Left ventricle myocardium superior (tissue), 1 donor: ENCODE measurements at regions not wholly inside any gene's neighbourhood (a gene's known extent, or its start where the extent isn't known, plus 50 kb on each side); places are given as distances from the start of the nearest gene placed in this dataset.

Source experiments
- ATAC-seq: fragments of 200-7000 bp; cut with Tn5 transposase; one replicate; pipeline ENCODE4 v1.9.1; 2020; ENCODE audit warnings: mild to moderate bottlenecking, moderate library complexity
- DNase-seq: peaks from one replicate; pipeline ENCODE4 v3.0.0-alpha.2; 2020
- intact Hi-C: fragments of 100-400 bp; cut with micrococcal nuclease; formaldehyde crosslinking; loops from one replicate; pipeline ENCODE4 v1.11.0; 2022
- donor health status: DM: no; HTN: yes; CAD: no; lungs with severe emphysema.

DNA sequence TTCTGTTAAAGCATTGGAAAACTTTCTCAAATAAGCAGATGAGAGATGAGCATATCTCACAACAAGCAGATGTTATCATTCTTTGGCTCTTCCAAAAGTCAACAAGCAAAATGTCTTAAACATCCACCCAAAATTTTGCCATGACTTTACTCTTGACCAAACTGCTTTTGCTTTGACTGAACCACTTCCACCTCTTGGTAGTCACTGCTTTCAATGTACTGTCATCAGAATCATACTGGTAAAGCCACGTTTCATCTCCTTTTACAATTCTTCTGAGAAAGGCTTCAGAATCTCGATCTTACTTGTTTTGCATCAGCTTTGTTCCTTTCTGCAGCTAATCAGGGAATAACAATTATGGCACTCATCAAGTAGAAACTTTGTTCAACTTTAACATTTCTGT, 498.5 kb upstream of the GJE1 start:
- intact Hi-C loops: no loop called here
- ATAC-seq (no peak), DNase-seq (no peak)

DNA sequence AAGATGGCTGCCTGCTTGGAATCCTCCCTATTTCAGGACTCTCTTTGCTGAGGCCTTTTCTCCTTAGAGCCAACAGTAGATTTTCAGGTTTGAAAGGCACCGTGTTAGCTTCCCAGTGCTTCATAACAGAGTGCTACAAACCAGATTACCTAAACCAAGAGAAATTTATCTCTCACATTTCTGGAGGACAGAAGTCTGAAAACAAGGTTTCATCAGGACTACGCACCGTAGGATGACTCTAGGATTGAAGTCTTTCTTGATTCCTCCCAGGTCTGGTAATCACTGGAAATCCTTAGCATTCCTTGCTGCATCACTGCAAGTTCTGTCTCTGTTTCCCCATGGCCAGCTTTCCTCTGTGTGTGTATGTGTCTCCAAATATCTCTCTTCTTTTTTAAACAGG, 508.4 kb upstream of the GJE1 start:
- intact Hi-C loops: no loop called here
- ATAC-seq (no peak), DNase-seq (no peak)

DNA sequence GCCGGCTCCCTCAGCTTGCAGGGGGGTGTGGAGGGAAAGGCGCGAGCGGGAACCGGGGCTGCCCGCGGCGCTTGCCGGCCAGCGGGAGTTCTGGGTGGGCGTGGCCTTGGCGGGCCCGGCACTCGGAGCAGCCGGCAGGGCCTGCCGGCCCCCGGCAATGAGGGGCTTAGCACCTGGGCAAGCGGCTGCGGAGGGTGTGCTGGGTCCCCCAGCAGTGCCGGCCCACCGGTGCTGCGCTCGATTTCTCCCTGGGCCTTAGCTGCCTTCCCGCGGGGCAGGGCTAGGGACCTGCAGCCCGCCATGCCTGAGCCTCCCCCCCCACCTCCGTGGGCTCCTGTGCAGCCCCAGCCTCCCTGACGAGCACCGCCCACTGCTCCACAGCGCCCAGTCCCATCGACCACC, 514.5 kb upstream of the GJE1 start:
- ATAC-seq (no peak), DNase-seq (no peak)
- intact Hi-C loops: no loop called here

DNA sequence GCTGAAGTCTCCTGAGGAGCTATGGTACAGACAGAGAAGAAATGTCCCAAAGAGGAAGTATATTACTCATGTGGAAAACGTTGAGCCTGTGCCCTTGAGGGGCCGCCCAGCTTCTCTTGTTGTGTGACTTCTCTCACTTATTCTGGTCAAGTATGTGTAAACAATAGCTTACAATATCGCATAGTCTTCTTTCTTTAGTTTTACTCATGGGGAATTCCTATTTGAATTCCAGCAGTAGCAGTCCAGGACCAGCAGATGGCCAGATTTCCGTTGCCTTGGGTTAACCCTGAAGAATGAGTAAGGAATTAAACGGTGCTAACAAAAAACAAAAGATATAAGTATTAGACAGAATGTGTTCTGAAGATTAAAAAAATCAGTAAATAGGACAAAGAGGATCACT, 522.0 kb upstream of the GJE1 start:
- intact Hi-C loops: no loop called here
- ATAC-seq (no peak), DNase-seq (no peak)

- intact Hi-C loops: no loop called here
- no peak for ATAC-seq
These were observed 524.8 kb upstream of the GJE1 start for GRCh38 chr6:141607956-141608355.

DNA sequence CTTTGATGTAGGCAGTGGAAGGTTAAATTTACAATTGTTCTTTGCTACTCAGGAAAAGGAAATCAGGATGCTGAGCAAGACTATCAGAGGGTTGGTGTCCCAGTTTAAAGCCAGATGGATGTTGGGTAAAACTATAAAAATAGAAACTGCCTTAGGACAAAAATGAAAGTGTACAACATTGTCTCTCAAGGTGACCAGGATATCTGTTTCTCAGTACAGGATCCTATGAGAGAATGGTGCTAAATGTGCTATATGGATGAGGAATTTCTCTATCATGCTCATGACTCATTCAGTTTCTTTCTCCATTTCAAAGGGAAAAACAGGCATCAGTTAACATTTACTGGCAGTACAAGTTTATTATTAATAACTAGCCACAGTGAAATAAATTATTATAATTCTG, 534.2 kb upstream of the GJE1 start:
- intact Hi-C loops: no loop called here
- peak; percentile 66 for ATAC-seq
- no peak for DNase-seq

More at GRCh38 chr6:141607956-141608355, 524.8 kb upstream of the GJE1 start:
- DNase-seq: no peak

DNA sequence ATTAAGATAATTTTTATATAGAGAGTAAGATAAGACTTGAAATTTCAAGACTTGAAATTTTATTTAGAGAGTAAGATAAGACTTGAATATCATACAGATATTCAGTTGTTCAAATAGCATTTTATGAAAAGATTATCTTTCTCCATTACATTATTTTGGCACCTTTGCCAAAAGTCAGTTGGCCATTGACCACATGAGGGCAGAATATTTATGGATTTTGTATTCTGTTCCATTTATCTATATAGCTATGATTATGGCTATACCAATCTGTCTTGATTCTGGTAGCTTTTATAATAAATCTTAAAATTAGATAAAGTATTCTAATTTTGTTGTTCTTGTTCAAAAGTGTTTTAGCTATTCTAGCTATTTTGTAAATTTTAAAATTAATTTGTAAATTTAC, 537.9 kb upstream of the GJE1 start:
- intact Hi-C loops: no loop called here
- DNase-seq (no peak), ATAC-seq (no peak)

DNA sequence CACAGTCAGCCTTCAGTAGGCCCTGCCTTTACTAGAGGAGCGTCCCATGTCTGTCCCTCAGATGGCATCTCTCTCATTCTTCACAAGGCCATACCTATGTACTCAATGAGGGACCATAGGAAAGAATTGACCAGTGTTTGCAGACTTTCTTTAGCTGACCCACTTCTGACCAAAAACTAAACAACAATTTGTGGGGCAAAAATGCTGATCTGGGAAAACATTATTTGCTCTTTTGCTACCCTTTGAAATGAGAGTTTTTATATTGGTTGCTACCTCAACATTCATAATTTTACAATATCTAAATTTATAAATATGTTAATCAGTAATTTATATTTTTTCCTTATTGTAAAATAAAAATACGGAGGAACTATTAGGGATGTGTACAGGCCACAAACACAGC, 539.4 kb upstream of the GJE1 start:
- ATAC-seq: no peak
- no peak for DNase-seq
- intact Hi-C loops: no loop called here

DNA sequence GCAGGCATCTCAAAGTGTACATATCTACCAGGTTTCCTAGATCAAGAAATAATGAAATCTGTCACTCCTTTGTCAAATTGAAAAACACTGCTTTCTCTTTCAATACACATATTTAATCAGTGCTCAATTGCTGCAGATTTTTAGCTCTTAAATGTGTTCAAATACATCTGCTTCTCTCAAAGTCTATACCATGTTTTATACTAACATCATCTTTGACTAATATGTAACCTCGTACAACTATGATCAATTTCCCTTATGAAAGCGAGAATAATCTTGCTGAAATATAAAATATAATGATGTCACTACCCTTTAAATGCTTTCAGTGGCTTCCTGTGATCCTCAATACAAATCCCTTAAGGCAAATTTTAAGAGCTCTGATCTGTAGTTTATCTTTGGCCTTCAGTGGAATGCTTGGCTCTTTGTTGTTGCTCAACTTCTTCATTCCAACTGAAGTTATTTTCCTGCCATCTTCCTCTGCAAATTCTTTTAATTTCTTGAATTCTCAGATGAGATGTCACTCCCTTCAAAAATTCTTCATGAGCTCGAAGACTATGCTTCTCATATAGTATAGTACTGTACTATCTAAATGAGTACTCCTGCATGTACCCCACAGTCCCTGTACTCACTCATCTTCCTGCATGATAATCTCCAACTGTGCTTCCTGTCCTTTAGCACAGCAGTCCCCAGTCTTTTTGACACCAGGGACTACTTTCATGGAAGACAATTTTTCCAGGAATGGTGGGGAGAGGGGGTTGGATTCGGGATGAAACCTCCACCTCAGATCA, 545.1 kb upstream of the GJE1 start:
- intact Hi-C loops: no loop called here
- DNase-seq (no peak), ATAC-seq (no peak)

GRCh38 chr6:141580988-141581552, 551.7 kb upstream of the GJE1 start:
- no peak for DNase-seq
- ATAC-seq: no peak
- intact Hi-C loops: no loop called here

- intact Hi-C loops: no loop called here
- DNase-seq (no peak), ATAC-seq (no peak)
These were observed 552.6 kb upstream of the GJE1 start for GRCh38 chr6:141580131-141580530.

DNA sequence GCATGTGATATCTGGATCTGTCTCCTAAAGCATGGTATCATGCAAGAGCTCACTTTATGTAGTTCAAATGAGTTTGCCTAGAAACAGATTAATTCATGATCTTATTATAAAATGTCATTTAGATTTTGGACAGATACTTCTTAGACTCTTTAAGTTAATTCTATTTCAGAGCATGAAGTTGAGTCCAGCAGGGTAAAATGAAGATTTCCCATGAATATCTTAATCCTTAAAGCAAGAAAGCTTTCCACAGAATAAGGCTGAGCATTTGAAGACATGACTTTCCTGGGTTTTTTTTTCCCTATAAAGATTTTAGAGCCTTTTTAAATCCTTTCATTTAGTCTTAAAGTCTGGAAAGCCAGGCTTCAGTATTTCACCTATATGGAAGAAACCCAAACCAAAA, 556.0 kb upstream of the GJE1 start:
- ATAC-seq: no peak
- intact Hi-C loops: no loop called here
- DNase-seq: no peak

- intact Hi-C loops: no loop called here
- ATAC-seq (peak; percentile 94), DNase-seq (peak; percentile 56)
These were observed 569.6 kb upstream of the GJE1 start for GRCh38 chr6:141562851-141563763.

DNA sequence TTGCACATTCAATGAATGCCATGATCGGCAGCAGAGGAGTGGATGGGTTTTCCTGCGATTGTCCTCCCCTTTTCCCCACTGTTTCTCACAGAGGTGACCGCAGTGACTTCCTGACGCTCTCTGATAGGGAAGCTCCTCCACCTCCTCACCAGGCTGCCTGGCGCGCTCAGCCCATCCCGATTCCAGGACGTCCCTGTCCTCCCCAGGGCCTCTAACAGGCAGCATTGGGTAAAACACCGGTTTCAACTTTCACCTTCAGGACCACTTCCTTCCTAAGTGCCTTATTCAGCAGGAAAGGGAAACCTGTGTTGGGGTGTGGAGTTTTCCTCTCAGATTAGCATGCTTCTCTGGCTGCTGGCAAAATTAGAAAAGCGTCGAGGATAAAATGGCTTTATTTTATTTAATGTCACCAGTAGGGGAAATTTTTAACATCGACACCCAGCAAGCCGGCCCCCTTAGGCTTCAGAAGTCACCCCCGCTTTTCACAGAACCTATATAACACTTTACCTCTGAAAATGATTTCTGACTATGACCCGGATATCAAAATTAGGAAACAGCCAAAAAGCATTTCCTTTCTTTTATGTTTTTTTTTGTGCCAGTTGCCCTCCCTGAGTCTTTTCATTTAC, 570.4 kb upstream of the GJE1 start:
- peak; percentile 40 for DNase-seq
- intact Hi-C loops: no loop called here
- ATAC-seq: peak; percentile 75

- intact Hi-C loops: no loop called here
- DNase-seq (no peak), ATAC-seq (no peak)
These were observed 571.6 kb upstream of the GJE1 start for GRCh38 chr6:141561154-141561553.

GRCh38 chr6:141552463-141552862, 580.3 kb upstream of the GJE1 start:
- ATAC-seq (peak; percentile 42), DNase-seq (no peak)
- intact Hi-C loops: no loop called here

DNA sequence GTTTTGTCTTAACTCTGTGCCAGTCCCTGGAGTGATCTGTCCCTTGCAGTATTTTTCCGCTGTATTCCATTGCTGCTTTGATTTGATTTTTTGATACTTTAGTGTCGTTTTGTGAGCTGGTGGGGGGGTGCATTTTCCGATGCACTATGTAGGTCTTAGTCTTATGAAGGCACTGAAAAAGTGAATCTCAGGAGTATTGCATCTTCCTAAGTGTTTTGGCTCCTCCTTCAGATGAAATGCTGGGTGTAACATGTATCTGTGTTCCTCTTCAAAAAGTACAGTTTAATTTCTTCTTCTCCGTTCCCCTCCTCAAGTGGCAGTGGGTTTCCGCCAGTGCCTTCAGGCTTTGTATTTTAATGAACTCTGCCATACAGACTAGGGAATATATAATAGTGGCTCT, 580.7 kb upstream of the GJE1 start:
- DNase-seq (no peak), ATAC-seq (no peak)
- intact Hi-C loops: no loop called here

DNA sequence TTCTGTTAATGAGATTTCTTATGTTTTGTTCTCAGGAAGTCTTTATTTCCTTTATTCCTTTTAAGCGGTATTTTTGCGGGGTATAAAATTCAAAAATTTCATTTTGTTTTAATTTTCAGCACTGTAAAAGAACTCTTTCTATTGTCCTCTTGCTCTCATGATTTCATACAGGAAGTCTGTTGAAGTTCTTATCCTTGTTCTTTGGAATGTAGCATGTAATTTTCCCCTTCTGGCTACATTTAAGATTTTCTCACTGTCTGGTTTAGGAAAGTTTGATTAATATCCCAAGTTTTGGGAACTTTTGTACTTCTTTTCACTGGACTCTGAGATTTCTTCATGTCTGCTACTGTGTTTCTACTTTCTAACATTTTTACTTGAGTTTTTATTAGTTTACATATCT, 581.4 kb upstream of the GJE1 start:
- intact Hi-C loops: no loop called here
- DNase-seq (no peak), ATAC-seq (no peak)

DNA sequence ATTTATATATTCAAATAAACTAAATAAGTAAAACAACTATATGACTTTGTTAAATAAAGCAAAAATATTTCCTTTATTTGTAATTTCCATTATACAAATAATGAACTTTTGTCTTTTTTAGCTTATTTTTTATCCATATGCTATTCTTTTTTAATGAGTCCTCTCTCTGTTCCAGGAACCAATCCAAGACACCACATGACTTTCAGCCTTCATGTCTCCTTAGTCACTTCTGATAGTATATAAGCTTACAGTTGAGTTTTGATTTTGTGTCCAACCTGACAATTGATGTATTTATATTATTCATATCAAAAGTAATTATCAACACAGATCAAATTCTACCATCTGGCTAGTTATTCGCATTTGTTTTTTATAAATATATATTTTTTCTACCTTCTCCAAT, 582.3 kb upstream of the GJE1 start:
- ATAC-seq (no peak), DNase-seq (no peak)
- intact Hi-C loops: no loop called here

GRCh38 chr6:141548966-141549365, 583.8 kb upstream of the GJE1 start:
- DNase-seq (no peak), ATAC-seq (no peak)
- intact Hi-C loops: no loop called here
